Gastrocnemius medialis (tissue), 4 donors: ENCODE measurements at regions not wholly inside any gene's neighbourhood (a gene's known extent, or its start where the extent isn't known, plus 50 kb on each side); places are given as distances from the start of the nearest gene placed in this dataset.

ENCODE experiments used
- ATAC-seq, 2 donors: fragments of 150-250 bp; one replicate each; pipeline ENCODE4 v1.9.1; 2016
- DNase-seq, 2 donors: peaks; one replicate each; pipeline ENCODE4 v3.0.0-alpha.2; 2019
- H3K27ac ChIP-seq, 4 donors: fragments of 200-600 bp; sonication (generic); 1 replicate in 1 of 4; 2 replicates in 3 of 4; pipeline ENCODE4 v1.5.1; 2016 to 2018; ENCODE audit warnings: mild to moderate bottlenecking in 2 of 4, moderate library complexity in 1 of 4
- H3K27me3 ChIP-seq, 3 donors: fragments of 200-600 bp; sonication (generic) in 2 of 3; 1 replicate in 1 of 3; 2 replicates in 2 of 3; pipeline versions ENCODE4 v1.5.1 to v1.6.0; 2016 to 2019; ENCODE audit warnings: mild to moderate bottlenecking in 1 of 3, moderate library complexity in 1 of 3
- H3K36me3 ChIP-seq, 2 donors: fragments of 200-600 bp; sonication (generic) in 1 of 2; one replicate each; pipeline ENCODE4 v1.5.1; 2017 to 2018
- H3K4me1 ChIP-seq, 2 donors: fragments of 200-600 bp; sonication (generic) in 1 of 2; one replicate each; pipeline ENCODE4 v1.5.1; 2016 to 2017; ENCODE audit warnings: mild to moderate bottlenecking in 2 of 2
- H3K4me3 ChIP-seq, 4 donors: fragments of 200-600 bp; sonication (generic) in 3 of 4; 1 replicate in 1 of 4; 2 replicates in 3 of 4; pipeline ENCODE4 v1.5.1; 2016 to 2019; ENCODE audit warnings: mild to moderate bottlenecking in 2 of 4
- H3K9me3 ChIP-seq, 3 donors: fragments of 200-600 bp; sonication (generic) in 2 of 3; 1 replicate in 1 of 3; 2 replicates in 2 of 3; pipeline ENCODE4 v1.5.1; 2016 to 2019
- CTCF ChIP-seq, 5 experiments: fragments of 450-650 bp in 3 of 5; fragments of 200-600 bp in 2 of 5; sonication (generic) in 2 of 5; IDR thresholded peaks in 4 of 5; conservative IDR thresholded peaks in 1 of 5; 1 replicate in 4 of 5; 2 replicates in 1 of 5; pipeline ENCODE4 v1.5.1; 2016 to 2019; ENCODE audit warnings: antibody characterized with exemption in 5 of 5, mild to moderate bottlenecking in 3 of 5, moderate library complexity in 3 of 5
- POLR2A ChIP-seq, 2 donors: fragments of 450-650 bp; IDR thresholded peaks; one replicate each; pipeline ENCODE4 v1.6.1; 2017; ENCODE audit warnings: antibody characterized with exemption in 2 of 2, mild to moderate bottlenecking in 2 of 2, moderate library complexity in 2 of 2
- in situ Hi-C, 4 donors: fragments of 200-750 bp; cut with MboI; loops; one replicate each; pipeline versions ENCODE4 v1.15.0 to v1.8.0; 2017; ENCODE audit warnings: low sequenced_read_pairs in 4 of 4
- intact Hi-C: fragments of 100-400 bp; cut with DNase I; formaldehyde crosslinking; loops from one replicate; pipeline ENCODE4 v1.15.1; 2023; ENCODE audit warnings: low total_unique reads

- Histone ChIP-seq H3K4me1 (no peaks in the 10 kb centered on the region), H3K9me3 (no peaks in the 10 kb centered on the region), H3K36me3 (no peaks in the 10 kb centered on the region), H3K4me3 (no peak overlapping the region), H3K27me3 (no peaks in the 10 kb centered on the region), H3K27ac (no peak overlapping the region)
- intact Hi-C loops (no loop called here), in situ Hi-C loops (no loop called here)
- no peak for TF ChIP-seq POLR2A (IDR thresholded peaks at IDR 0.05)
- no peak for DNase-seq
- no peak for ATAC-seq
Observed at GRCh38 chr5:4651806-4652565, 488.1 kb upstream of the ADAMTS16 start.

GRCh38 chr5:4653475-4653874, 486.7 kb upstream of the ADAMTS16 start:
- H3K4me1 ChIP-seq = no peaks in the 10 kb centered on the region
- intact Hi-C loops = no loop called here
- H3K9me3 ChIP-seq = no peaks in the 10 kb centered on the region
- in situ Hi-C loops = no loop called here
- no peak for ATAC-seq
- H3K27me3 ChIP-seq = no peaks in the 10 kb centered on the region
- DNase-seq = no peak
- no peaks in the 10 kb centered on the region for H3K36me3 ChIP-seq
- no peak overlapping the region for H3K27ac ChIP-seq
- no peak overlapping the region for H3K4me3 ChIP-seq
- TF ChIP-seq CTCF (IDR thresholded peaks at IDR 0.05 in 4 of 5, conservative IDR thresholded peaks at IDR 0.05 in 1 of 5) (no peak), POLR2A (IDR thresholded peaks at IDR 0.05) (no peak)

- Histone ChIP-seq H3K9me3 (no peaks in the 10 kb centered on the region), H3K4me1 (no peaks in the 10 kb centered on the region), H3K36me3 (no peaks in the 10 kb centered on the region), H3K4me3 (no peak overlapping the region), H3K27me3 (no peaks in the 10 kb centered on the region), H3K27ac (no peak overlapping the region)
- in situ Hi-C loops (no loop called here), intact Hi-C loops (no loop called here)
- ATAC-seq (no peak), DNase-seq (no peak)
- no peak for TF ChIP-seq CTCF (IDR thresholded peaks at IDR 0.05 in 4 of 5, conservative IDR thresholded peaks at IDR 0.05 in 1 of 5)
- TF ChIP-seq POLR2A (IDR thresholded peaks at IDR 0.05) = no peak
Observed at GRCh38 chr5:4659851-4660250, 480.3 kb upstream of the ADAMTS16 start.

- ATAC-seq = no peak
- DNase-seq = no peak
- Histone ChIP-seq H3K9me3 (no peaks in the 10 kb centered on the region), H3K27me3 (no peaks in the 10 kb centered on the region), H3K36me3 (no peaks in the 10 kb centered on the region), H3K4me1 (no peaks in the 10 kb centered on the region), H3K4me3 (no peak overlapping the region), H3K27ac (no peak overlapping the region)
- TF ChIP-seq POLR2A (IDR thresholded peaks at IDR 0.05) (no peak), CTCF (IDR thresholded peaks at IDR 0.05 in 4 of 5, conservative IDR thresholded peaks at IDR 0.05 in 1 of 5) (no peak)
- in situ Hi-C loops (no loop called here), intact Hi-C loops (no loop called here)
Observed at GRCh38 chr5:4661326-4661725, 478.8 kb upstream of the ADAMTS16 start.

GRCh38 chr5:4661836-4662235, 478.3 kb upstream of the ADAMTS16 start:
- Histone ChIP-seq H3K36me3 (no peaks in the 10 kb centered on the region), H3K27ac (no peak overlapping the region), H3K4me1 (no peaks in the 10 kb centered on the region), H3K4me3 (no peak overlapping the region), H3K9me3 (no peaks in the 10 kb centered on the region), H3K27me3 (no peaks in the 10 kb centered on the region)
- TF ChIP-seq POLR2A (IDR thresholded peaks at IDR 0.05) = no peak
- no peak for TF ChIP-seq CTCF (IDR thresholded peaks at IDR 0.05 in 4 of 5, conservative IDR thresholded peaks at IDR 0.05 in 1 of 5)
- ATAC-seq = no peak
- intact Hi-C loops = no loop called here
- in situ Hi-C loops = no loop called here
- DNase-seq = no peak
